SK-N-SH treated with all-trans-retinoic acid at 6 μM for 48 hours (cell line): ENCODE measurements at regions not wholly inside any gene's neighbourhood (a gene's known extent, or its start where the extent isn't known, plus 50 kb on each side); places are given as distances from the start of the nearest gene placed in this dataset.

ENCODE experiments used
- SNAI2 ChIP-seq: fragments of 250-450 bp; sonication (Bioruptor Pico); IDR thresholded peaks from 2 replicates; pipeline ENCODE4 v1.5.0; 2020; ENCODE audit warnings: mild to moderate bottlenecking, moderate library complexity
- TSHZ2 ChIP-seq: fragments of 250-450 bp; sonication (Bioruptor Pico); IDR thresholded peaks from 2 replicates; pipeline ENCODE4 v1.5.0; 2020; ENCODE audit warnings: mild to moderate bottlenecking, moderate library complexity
- ZFP3 ChIP-seq: fragments of 250-450 bp; sonication (Bioruptor Pico); IDR thresholded peaks from 2 replicates; pipeline ENCODE4 v1.5.0; 2020; ENCODE audit warnings: mild to moderate bottlenecking, moderate library complexity
- ZNF8 ChIP-seq: fragments of 450-650 bp; formaldehyde crosslinking; IDR thresholded peaks from 2 replicates; pipeline ENCODE4 v1.5.0; 2020; ENCODE audit warnings: mild to moderate bottlenecking, moderate library complexity

GRCh38 chr20:40304119-40304613 lies 384.9 kb downstream of the MAFB start:
- TF ChIP-seq TSHZ2 (CRISPR knock-in tag): no peak
- TF ChIP-seq ZNF8 (CRISPR knock-in tag): no peak
- TF ChIP-seq SNAI2 (CRISPR knock-in tag): no peak
- TF ChIP-seq ZFP3 (CRISPR knock-in tag): no peak
